ENCODE measurements at regions not wholly inside any gene's neighbourhood (a gene's known extent, or its start where the extent isn't known, plus 50 kb on each side); places are given as distances from the start of the nearest gene placed in this dataset.

DNA sequence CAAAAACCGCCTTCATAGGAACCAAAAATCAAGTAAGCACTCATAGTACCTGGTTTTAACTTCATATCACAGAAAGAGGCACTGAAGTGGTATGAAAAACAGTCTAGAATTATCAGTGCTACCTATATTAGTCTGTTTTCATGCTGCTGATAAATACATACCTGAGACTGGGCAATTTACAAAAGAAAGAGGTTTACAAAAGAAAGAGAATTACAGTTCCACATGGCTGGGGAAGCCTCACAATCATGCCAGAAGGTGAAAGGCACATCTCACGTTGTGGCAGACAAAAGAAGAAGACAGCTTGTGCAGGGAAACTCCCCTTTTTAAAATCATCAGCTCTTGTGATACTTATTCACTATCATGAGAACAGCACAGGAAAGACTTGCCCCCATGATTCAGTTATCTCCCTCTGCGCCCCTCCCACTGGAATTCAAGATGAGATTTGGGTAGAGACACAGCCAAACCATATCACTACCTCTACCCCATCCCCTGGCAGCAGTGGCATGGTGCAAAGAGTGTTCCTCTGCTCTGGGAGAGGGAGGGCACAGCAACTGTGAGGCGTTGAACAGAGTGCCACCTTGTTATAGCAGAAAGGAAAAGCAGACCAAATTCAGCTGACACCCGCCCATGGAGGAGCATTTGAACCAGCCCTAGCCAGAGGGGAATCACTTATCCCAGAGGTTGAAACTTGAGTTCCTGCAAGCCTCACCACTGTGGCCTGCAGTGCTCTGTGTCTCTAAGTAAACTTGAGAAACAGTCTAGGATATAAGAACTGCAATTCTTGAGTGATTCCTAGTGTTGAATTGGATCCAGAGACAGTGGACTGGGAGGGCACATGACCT is 61.9 kb upstream of the PTPRZ1 start:
- DNase-seq (ENCODE audit: low read depth in 2 of 2): no peak

DNA sequence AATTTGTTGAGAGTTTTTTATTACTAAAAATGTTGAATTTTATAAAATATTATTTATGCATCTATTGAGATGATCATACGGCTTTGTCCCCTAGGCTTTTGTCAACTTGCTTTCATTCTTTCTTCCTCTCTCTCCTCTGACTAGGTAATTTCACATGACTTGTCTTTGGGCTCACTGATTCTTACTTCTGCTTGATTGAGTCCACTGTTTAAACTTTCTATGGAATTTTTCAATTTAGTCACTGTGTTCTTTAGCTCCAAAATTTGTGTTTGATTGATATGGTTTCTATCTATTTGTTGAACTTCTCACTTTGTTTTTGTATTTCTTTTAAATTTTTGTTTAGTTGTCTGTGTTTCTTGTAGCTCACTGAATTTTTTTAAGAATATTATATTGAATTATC is 65.9 kb upstream of the PTPRZ1 start:
- no peak for DNase-seq (ENCODE audit: low read depth in 2 of 2)

DNA sequence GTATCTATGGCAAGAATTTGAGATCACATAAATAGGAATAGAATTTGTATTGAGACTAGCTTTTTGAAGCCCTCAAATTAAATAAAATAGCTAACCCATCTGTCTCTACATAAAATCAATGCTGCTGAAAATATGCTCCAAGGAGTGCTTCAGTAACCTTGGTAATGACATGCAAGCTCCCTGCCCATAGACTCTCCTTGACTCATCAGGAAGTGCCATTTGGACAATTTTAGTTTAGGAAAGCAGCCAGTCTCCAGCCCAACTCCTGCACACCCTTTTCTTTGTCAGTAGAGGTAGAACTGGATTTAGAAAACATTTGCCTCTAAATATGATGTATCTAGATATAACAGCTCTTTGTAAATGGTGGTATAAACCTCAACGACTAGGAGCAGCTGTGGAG is 69.9 kb upstream of the PTPRZ1 start:
- DNase-seq (ENCODE audit: low read depth in 2 of 2): no peak

DNA sequence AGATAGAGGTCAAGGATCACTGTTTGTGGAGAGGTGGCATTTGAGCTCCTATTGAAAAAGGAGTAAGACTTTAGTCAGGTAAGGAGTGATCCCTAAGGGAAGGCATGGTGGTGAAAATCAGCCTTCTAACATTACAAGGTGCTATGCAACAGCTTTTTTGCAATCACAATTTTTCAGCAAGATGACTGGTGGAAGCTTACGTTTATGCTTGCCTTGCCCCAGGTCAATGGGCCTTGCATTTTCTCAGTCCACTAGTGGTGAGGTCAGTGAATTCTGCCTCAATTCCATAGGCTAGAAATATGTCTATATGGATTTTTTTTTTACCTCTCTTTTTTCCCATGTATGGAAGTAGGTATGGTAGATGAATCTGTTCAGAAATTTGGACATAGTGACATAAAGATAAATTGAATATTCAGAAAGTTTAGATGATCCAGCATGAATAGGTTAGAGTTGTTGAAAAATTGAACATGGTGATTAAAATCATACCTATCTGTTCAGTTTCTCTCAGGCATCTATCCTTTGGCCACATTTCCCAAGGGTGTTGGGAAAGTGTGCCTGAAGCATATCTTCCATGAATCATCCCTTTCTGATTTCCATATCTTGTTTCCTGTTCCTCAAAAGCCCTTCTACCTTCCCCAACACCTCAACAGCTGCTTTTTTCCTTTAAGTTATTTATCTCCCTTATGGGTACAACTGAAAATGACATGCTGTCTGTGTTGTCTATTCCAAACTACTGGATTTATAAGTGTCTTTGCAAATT is 71.9 kb upstream of the PTPRZ1 start:
- no peak for DNase-seq (ENCODE audit: low read depth in 2 of 2)

DNA sequence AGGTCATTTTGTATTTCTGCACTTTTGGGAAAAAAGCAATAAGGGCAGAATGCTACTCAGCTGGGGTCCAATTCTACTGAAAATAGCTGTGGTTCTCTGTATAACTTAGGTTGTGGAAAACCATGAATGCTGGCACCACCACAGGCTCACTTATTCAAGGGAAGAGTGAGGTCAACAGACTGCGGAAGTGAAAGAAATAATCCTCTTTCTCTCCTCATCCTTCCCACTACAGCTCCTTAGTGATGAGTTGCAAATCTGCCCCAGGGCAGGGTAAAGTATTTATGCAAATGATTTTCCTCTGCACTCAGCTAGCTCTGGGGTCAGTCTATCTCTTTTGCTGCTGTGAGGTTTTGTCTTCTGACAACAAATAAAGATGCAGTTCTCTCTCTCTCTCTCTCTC is 74.1 kb upstream of the PTPRZ1 start:
- no peak for DNase-seq (ENCODE audit: low read depth in 2 of 2)

DNA sequence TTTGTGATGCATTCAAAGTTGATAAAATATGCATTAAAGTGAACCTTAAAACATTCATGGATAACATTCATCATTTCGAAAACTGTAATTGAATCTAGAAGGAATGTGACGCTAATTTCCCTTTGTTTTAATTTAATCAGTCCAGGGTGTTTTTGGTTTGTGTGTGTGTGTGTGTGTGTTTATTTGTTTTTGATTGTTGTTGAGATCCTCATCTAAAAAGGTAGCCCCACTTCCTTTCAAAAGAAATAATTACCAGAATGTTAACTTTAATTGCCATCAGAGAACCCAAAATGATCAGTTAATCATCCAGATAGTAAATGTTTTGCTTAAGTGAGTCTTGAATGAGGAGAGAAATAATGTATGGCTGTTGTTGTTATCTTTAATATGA is 74.5 kb upstream of the PTPRZ1 start:
- DNase-seq (ENCODE audit: low read depth in 2 of 2): no peak

DNA sequence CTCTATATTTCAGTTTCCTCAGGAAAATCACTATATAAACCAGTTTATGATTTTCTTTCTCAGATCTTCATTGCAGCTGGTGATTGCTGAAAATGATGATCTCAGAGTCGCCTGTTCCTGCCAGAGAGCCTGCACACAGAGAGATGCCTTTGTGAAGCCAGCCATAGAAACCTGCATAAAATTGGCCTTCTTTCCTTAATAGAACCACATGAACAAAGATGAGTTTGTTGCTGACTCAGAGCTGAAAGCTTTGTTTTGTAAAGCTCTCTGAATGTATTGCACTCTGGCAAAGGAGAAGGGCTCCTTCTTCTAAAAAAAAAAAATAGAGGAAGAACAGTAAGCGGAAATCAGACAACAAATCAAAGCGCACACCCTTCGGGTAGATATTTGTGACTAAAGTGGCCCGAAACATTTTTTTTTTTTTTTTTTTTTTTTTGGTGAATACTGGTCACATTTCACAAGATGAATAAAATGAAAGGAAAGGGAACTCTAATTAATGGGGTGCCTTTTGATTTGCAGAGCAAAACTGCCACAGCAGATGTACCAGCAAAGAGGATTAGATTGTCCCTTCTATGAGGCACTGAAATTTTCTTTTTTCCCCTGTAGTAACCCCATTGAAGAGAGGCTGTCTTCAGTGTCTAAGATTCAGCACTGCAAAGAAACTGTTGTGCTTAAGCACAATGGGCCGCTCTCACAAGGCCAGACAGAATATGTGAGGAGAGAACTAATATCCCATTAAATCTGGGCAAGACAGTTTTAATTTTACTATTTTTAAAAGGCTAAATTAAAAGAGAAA is 75.1 kb upstream of the PTPRZ1 start:
- DNase-seq (ENCODE audit: low read depth in 2 of 2): no peak

DNA sequence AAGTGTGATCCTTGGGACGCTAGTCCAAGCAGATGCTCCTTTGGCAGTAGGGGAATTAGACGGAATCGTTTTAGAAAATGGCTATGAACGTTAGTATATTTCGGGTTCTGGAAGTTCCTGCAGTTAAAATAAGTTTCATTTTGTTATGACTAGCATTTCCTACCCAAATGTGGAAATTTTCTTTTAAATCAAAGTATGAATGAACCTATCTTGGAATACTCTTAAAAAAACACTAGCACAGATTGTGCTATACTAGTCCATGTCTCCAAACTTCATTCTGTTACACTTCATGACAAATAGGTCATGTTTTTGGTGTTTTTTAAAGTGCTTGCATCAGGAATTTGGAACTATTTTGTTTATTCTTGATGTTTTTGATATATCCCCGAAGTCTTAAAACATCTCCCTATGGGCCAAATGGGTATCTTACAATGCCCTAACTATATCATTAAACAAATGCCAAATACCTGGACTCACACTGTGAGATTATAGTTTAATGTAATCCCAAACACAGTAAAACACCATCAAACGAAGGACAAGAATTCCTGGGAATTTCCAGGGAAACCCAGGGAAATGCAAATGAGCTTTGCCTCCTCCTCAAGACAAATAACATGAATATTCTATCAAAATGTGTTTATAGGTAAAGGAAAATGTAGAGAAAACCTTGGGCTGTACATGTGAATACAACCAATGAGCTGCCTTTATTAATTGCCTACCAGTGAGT is 75.9 kb upstream of the PTPRZ1 start:
- no peak for DNase-seq (ENCODE audit: low read depth in 2 of 2)

DNA sequence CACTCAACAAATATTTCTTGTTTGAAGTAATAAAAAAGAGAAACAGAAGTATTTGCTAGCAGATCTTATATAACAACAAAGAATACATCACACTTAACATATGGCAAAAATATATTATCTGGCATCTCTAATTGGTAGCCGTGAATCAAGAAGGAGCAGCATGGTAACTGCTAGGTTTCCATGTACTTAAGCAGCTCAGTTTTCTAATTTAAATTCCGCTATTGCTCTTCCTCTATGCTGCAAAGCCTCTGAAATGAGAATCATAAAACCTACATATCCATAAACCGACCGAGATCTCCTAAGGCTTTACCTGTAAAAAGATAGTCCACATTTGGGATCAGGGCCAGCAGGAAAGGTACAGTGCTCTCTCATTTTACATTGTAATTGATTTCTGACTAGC is 76.6 kb upstream of the PTPRZ1 start:
- DNase-seq (ENCODE audit: low read depth in 2 of 2): no peak

DNA sequence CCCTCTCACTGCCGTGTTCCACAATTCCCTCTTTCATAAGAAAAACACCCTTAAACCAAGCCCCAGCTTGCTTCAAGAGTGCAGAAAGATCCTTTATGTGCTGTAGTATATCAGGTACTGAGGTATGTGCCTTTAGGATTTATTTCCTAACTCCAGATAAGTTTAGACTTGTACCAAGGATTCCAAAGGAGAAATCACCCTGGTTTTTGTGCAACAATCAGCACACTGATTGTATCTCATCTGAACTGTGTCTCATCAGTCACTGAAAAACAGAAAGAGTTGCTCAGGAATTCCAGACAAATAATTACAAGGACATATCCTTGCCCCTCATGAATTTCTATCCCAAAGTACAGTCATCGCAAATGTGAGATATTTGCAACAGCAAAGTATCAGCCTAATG is 77.2 kb upstream of the PTPRZ1 start:
- no peak for DNase-seq (ENCODE audit: low read depth in 2 of 2)

DNA sequence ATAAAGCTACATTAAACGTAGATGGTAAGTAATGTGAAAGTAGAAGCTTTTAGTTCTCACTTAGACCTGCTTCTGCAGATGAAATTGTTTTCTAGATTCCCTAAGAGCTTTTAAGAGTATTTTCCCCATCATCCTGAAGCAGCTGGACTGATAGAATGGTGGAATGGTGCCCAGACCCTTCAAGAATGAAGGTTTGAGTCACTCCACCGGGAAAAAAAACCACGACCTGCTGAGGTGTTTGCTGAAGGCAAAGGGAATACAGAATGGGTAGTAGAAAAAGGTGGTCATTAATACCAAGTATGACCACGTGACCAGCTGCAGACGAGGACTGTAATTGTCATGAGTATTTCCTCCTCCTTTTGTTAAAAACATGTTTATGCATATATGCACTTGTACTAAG is 79.2 kb upstream of the PTPRZ1 start:
- no peak for DNase-seq (ENCODE audit: low read depth in 2 of 2)

DNA sequence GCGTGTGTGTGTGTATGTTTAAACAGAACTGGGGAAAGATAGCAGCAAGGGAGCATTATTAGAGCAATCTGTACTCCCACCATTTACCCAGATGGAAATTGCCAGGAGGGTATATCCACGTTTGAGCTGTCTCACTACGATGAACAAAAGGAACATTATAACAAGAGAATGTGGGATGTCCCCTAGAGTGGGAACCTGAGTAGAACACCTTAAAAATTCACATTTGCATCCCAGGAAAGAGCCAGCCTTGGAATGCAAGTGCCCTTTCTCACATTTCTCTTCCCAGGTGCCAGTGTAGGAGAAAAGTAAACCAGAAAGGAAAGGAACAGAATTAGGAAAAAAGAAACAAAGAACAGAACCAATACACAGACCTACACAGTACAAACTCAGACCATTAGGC is 95.3 kb upstream of the PTPRZ1 start:
- no peak for DNase-seq (ENCODE audit: low read depth in 2 of 2)

DNA sequence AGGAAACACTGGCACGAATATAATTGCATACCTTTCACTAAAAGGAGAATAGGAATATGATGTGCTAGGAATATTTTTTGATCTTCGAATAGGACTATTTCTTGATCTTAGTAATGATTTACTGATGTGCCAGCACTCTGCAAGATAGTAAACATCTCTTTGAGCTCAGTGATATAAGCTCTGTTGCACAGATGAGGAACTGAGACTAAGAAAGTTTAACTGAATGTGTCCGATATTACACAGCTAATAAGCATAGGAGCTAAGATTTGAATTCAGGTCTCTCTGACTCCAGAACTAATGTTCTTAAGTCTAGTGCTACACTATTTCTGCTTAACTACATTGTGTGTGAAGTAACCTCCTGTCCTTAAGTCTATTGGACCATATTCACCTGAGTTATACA is 98.4 kb upstream of the PTPRZ1 start:
- DNase-seq (ENCODE audit: low read depth in 2 of 2): no peak

DNA sequence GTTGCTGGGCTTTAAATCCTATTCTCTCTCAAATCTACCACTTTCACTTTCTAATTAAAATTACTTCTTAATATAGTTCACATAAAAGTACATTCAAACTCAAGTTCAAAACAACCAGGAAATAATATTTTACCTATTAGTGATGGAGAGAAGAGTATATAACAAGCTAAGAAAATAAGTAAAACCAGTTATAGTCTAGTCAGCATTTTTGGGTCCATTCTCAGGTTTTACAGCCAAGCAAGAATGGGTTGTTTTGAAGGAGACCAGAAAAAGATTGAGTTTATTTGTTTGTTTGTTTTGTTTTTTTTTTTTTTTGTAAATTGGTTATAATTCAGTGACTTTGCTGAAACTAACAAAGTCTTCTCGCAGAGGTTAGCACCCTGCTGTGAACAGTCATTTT is 106.3 kb upstream of the PTPRZ1 start:
- no peak for DNase-seq (ENCODE audit: low read depth in 2 of 2)

DNA sequence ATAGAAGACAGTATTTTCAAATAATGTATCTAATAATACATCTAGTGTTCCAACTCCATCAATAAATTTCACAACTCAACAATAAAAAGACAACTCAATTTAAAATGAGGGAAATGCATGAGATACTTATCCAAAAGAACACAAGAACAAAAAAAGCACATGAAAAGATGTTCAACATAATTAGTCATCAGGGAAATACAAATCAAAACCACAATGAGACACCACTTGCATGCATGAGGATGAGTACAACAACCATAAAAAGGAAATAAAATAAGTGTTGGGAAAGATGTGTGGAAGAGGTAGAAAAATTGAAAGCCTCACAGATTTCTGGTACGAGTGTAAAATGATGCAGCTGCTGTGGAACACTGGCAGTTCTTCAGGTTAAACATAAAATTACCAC is 111.6 kb upstream of the PTPRZ1 start:
- DNase-seq (ENCODE audit: low read depth in 2 of 2): no peak

DNA sequence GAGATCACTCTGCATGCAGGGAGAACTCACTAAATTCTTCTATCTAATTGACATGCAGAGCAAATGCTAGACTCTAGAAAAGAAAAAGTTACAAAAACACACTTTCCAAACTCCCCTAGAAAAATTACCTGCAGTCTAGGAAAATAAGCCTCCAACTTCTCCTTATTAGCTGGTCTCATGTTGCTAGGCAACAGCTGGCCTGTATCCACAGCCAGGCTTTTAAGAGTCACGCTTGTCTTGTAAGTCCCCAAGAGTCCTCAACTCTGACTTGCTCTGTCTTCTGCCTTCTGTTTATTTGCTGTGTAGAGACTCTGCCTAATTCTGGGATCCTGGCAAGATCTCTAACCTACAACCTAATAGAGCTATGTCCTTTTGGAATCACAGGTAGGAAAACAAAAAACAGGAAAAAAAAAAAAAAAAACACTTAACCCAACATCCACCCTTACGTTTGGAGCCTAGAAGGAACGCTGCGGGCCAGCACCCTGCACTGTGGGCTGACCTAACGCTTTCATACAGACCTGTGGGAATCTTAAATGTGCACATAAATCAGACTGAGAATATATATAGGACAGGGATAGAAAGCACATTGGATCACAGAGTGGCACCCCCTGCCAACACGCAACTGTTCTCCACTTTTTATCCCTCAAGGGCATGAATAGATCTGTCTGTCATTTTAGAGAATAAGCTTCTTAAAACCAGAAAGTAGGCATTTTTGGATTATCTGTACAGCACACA is 117.0 kb upstream of the PTPRZ1 start:
- no peak for DNase-seq (ENCODE audit: low read depth in 2 of 2)

DNA sequence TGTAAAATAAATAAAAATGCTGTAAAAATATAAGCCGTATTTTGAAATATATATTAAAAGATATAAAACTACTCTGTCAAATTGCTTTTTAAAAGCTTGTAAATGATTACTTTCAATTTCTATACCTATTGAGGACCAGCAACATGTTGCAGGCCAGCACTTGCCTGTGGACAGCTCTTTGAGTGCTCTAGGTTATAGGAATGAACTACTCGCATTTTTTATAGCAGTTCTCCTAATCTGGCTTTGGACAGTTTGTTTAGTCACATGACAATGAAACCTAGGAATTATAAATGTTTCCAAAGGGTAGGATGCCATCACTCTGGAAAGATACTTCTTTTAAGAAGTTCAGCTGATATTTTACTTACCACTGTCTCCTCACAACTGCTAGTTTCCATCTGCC is 117.7 kb upstream of the PTPRZ1 start:
- DNase-seq (ENCODE audit: low read depth in 2 of 2): no peak

DNA sequence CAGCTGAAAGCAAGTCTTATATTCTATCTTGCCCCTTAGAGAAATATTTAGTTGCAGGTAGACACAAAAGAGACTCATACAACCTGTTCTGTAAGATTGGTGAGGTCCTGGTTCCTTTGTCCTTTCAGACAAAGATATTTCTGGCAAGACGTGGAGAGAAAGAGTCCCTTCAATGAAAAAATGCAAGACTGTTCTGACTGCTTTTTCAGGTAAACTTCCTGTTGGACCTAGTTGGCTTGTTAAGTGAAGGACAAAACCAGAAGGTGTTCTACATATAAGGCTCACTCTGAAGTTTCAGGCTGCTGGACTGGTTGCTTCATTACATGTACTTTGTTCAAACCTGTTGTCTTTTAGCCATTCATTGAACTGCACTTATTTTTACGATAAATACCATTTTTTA is 119.0 kb upstream of the PTPRZ1 start:
- no peak for DNase-seq (ENCODE audit: low read depth in 2 of 2)

DNA sequence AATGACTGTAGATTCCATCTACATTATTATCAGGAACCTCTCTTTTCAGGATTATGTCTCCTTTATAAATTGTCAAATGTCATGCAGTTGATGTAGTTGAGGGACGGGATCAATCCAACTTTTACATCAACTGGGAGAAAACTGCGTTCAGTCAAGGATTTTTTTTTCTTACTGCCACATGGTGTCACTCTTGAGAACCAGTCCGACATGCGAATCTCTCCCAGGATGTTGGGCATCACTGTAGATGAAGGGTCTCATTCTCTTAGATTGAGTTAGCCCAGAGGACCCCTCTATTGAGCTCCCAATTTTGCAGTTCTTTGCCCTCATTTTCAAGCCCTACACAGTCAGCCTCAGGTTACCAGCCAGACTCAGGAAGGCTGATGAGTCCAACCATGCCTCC is 120.3 kb upstream of the PTPRZ1 start:
- DNase-seq (ENCODE audit: low read depth in 2 of 2): no peak

DNA sequence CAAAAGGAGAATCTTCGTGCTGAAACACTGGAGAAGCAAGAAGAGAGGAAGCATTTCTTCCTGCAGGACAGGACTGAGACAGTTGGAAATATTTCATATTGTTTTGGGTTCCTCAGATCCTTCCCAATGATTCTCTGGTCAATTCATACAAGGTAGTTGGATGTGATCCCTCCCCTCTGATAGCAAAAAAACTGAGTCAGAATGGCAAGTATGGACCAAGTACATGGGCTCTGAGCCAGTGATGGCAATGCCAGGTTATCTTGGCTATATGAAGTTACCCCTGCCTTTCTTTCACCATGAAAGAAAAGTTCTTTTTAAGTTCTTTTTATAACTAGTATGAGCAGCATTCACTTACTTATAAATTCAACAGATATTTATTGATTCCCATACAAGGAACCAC is 124.4 kb upstream of the PTPRZ1 start:
- DNase-seq (ENCODE audit: low read depth in 2 of 2): no peak

DNA sequence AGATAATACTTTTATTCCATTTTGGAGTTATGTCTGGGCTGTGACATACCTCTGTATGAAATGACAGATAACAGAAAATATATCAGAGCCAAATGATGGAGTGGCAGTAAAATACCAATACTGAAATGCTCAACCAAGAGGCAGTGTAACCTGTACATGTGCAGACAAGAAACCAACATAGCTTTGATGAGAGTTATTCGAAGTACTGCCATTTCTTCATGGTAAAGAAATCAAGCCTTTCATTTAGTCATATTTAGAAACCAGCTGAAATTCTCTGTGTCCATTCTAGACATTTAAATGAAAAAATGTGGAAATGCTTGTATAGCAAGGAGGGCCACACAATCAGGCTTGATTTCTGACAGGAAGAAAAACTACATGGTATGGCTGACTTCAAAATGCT is 127.1 kb upstream of the PTPRZ1 start:
- DNase-seq (ENCODE audit: low read depth in 2 of 2): no peak

Data from stimulated activated CD4-positive, alpha-beta T cell treated with anti-CD3 and anti-CD28 coated beads, Interleukin-1b, Interleukin-23, amount 100 ng/mL, for 4 hours (primary cell).